Stimulated activated CD4-positive, alpha-beta T cell treated with anti-CD3 and anti-CD28 coated beads, TNF-alpha, amount 100 ng/mL, for 4 hours (primary cell): ENCODE measurements at regions not wholly inside any gene's neighbourhood (a gene's known extent, or its start where the extent isn't known, plus 50 kb on each side); places are given as distances from the start of the nearest gene placed in this dataset.

ENCODE experiments used
- DNase-seq, 3 experiments: peaks; one replicate each; pipeline ENCODE4 v3.0.0-alpha.2; 2020; ENCODE audit warnings: low read depth in 3 of 3

DNA sequence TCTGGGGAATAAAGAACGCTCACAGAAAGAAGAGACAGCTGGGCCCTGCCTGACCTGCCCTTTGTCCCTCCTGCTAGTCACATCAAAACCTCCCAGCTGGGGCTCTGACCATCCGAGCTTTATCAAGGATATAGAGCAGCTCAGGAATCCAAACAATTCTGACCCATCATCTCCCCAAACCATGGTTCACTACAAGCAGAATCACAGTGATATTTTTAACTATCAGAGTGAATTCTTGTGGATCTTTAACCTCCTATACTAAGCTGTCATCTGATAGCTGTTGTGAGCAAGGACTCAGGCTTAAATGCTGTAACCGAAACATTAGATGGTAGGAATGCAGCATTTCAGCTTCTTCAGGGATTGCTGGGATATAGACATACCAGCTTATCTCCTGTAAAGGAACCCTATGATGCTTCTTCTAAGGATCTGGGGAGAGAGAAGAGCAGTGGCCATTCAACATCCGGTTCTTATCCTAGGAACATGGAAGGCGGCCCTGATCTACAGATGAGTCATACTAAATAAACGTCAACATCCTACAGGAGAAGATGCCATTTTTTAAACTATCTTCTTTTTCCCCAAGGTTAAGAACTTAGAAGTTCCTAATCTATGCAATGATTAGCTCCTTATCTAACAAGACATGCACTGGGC lies 84.7 kb upstream of the AKIP1 start:
- DNase-seq: no peak

DNA sequence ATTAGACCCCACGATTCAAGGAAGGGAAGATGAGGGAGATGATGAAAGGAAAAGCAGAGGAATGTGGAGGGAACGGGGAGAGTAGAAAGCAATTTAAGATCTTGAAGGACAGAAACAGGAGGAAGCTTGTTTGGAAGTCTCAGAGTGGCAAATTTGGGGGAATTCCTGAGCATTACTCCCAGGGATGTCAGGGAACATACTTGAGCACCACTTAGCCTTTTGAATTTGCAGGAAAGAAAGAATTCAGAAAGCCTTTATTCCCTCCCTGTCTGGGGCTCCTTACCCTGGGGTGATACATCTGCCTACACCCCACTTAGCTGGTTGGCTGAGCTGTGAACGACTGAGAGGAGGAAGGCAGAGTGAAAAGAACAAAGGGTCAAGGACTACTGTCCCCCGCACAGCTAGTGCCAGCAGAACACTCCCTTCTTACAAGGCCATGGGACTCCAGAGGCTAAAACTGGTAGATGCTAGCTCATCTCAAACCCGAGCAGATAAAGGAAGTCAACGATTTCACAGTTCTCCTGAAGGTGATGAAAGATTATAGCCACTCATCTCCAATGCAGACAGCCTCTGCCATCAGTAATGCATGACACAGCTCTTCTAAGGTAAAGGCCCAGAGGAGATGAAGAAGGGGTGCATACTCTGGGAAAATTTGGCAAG lies 84.0 kb upstream of the AKIP1 start:
- no peak for DNase-seq

DNA sequence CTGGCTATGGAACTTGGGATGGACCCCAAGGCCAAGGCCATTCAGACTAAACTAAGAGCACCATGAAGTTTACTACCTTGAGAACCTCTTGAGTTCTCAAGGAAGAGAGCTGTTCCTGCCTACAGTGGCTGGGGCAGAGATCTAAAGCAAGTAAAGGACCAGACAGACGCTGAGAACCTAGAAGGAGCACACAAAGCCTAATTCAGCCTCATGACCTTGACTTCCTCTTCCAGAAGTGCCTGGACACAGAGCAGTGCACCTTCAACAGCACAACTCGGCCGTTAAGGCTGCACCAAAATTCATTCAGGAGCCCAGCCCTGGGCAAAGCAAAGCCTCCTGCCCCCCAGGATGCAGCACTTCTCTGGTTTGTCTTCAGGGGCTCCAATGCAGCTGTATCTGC lies 82.9 kb upstream of the AKIP1 start:
- DNase-seq: no peak

DNA sequence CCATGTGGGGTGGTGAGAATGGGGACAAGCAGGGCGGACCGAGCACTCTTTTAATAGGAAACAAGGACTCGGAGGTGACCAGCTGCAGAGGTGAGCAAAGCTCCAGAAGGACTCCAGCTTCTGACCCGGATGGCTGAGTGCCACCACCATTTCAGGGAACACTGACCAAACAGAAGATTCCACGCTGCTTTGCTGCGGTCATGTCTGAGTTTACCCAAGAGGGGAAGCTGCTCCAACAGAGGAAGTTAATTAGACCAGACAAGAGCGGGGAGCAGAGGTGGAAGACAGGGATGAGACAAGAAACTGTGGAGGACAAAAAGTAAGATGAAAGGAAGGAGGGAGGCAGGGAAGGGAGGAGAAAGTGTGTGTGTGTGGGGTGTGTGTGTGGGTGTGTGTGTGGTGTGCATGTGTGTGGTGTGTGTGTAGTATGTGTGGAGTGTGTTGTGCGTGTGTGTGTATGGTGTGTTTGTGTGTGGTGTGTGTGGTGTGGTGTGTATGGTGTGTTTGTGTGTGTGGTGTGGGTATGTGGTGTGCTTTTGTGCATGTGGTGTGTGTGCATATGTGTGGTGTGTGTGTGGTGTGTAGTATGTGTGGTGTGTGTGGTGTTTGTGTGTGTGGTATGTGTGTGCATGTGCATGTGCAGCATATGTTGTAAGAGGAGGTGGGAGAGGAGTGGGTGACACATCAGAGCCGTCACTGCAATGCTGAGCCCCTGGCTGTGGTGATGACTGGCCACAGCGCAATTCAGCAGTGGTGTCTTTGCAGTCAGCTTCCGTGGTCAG lies 82.2 kb upstream of the AKIP1 start:
- no peak for DNase-seq

DNA sequence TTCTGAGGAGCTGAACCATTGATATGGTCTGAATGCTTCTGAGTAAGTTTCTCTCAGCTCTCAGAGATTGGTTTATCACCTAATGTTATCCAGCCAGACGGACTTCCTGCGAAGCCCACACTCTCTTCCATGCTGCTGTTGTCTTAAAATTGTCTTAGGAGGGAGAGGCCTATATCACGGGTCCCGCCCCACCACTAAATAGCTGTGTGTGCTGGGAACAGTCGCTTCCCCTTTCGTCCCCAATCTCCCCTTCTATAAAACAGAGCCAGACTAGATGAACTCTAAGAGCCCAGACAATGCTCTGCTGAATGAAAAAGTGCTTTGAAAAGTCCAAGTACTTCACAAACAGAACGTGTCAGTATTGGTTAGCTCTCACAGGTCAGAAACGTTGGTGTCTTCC lies 81.4 kb upstream of the AKIP1 start:
- DNase-seq: no peak

DNA sequence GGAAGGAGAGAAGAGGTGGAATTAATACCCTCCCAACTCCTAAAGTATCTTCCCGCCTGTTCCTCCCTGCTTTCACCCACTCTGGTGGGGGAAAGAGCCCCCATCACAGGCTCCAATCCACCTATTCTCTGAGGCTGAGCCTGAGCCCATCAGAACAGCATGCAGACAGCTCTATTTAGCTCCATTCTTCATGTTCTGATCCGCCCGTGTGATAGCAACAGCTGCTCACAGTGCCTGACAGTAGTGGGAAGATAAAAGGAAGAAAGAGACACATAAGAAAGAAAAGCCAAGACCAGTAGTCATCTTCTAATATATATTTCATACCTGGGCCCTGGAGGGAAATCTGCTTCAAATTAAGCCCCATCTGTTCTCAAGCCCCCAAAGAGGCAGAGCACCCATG lies 80.3 kb upstream of the AKIP1 start:
- DNase-seq: no peak

DNA sequence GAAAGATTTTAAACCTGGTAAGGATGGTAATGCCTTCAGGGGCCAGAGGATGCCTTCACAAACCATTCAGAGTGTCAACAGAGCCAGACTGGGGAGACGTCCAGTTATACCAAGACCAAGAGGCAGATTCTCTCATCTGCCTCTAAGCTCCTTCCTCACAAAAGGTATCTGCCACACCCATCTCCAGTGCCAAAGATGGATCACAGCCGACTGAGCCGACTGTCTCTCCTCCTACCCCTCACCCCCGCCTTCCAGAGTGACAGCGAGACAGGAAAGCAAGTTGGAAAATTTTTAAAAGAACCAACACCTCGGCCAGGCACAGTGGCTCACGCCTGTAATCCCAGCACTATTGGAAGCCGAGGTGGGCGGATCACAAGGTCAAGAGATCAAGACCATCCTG lies 79.1 kb upstream of the AKIP1 start:
- DNase-seq: no peak

DNA sequence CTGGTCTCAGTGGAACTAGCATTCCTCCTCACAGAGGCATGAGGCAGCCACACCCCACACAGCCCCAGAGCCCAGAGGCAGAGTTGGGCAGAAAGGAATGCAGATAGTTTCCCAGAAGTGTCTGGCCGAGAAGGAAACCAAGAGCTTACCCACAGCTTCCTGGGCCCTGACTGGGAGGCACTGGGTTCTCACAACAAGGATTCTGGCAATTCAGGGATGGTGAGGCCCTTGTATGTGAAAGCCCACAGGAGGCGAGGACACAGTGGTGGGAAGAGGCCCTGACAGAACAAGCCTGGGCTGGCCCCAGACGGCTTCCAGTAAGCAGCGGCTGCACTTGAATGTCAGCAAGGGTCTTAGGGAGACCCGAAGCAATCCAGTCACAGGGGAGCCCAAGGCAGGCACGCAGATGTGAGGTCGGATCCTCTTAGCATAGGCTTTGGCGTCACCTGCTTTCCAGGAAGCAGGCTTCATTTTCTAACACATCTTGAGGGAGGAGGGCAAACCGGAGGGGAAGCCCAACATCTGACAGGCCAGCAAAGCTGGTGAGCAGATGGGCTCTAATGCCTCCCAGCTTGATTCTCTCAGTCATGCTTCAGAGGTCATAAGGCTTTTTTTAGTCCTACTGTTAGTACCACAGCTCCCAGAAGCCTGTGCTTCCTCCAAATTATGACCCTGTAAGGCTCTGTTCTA lies 78.3 kb upstream of the AKIP1 start:
- no peak for DNase-seq

DNA sequence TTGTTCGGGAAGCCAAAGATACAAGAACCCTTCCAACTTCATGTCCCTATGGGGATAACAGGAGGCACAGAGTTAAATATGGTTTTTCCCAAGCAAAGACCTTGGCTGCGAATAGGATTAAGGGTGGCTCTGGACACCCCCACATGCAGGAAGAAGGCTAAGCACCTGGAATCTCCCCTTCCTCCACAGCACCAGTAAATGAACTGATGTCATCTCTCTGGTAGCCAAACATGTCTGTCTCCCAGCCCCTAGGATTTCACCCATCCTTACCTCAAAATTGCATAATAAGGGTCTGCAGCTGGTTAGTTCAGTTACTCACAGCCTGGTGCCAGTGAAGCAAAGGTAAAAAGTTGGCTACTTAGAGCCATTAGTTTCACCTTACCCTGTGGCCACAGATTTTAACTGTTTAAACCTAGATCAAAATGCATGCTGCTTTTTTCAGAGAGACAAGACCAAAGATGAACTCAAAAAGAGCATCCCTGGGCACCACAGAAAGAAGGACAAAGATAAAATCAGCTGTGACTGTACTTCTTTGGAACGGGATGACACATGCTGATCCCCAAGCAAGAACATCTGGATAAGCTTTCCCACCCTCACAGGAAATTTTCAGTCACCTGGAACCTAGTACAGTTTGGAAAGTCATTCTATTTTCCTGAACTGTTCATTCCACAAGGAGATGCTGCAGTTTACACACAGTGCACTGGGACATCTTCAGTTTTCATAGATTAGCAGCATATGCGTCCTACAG lies 77.2 kb upstream of the AKIP1 start:
- DNase-seq: no peak

DNA sequence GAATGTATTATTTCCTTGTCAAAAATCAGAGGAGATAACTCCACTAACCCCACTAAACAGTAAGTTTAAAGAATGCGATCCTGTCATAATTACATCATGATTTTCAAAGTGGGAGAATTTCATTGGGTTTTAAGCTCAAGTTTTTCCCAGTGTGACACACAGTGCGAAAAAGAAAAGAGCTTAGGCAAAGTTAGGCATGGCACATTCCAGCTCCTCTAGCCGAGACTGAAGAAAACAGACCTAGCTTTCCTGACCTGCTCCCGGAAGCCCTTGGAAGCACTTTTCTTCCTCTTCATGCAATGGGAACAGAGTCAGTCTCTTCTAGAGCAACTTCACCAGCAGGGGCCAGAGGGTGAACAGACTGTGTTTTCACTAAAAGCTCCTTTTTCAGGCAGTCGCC lies 76.6 kb upstream of the AKIP1 start:
- DNase-seq: no peak

DNA sequence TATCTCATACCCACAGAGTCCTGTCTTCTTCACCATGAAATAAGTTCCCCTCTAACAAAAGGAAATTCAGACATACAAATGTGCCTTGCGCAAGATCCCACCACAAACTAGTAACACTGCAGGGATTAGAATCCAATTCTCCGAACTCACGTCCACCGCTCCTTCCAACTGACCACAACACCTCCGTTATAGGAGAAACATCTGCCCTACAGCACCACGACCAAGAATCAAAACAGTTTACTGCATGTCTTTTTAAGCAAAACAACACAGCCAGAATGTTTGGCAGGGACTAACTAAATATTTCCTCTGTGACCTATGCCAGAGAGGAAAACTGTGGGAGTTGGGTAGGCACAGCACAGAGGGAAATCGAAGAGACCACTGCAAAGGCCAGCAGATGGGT lies 72.7 kb upstream of the AKIP1 start:
- DNase-seq: no peak

DNA sequence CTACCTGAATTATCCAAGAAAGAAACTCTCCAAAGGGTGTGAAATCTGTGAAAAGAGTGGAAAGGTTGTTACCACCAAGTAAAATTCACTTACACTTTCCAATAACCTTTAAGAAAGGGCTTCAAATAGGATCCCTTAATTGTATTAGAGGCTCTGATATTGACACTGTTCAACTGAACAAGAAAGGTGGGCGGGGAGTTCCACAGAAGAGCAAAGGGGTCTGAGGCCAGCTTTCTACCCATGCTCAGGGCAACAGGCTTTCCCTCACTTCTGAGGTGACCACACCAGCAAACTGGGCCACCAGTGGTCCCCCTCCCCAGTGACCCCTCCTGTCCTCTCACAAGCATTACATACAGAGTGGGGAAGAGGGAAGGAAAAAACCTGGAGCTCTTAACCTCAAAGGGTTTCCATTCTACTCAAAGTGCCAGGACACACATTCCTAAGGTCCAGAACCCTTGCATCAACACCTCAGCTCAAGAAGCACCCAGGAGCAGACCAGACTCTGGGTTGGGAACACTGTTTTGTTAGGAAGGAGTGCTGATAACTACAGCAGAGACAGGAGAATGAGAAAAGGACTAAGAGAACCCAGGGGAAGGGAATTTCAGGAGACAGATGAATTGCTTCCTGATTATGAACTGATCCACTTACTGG lies 71.6 kb upstream of the AKIP1 start:
- DNase-seq: no peak

DNA sequence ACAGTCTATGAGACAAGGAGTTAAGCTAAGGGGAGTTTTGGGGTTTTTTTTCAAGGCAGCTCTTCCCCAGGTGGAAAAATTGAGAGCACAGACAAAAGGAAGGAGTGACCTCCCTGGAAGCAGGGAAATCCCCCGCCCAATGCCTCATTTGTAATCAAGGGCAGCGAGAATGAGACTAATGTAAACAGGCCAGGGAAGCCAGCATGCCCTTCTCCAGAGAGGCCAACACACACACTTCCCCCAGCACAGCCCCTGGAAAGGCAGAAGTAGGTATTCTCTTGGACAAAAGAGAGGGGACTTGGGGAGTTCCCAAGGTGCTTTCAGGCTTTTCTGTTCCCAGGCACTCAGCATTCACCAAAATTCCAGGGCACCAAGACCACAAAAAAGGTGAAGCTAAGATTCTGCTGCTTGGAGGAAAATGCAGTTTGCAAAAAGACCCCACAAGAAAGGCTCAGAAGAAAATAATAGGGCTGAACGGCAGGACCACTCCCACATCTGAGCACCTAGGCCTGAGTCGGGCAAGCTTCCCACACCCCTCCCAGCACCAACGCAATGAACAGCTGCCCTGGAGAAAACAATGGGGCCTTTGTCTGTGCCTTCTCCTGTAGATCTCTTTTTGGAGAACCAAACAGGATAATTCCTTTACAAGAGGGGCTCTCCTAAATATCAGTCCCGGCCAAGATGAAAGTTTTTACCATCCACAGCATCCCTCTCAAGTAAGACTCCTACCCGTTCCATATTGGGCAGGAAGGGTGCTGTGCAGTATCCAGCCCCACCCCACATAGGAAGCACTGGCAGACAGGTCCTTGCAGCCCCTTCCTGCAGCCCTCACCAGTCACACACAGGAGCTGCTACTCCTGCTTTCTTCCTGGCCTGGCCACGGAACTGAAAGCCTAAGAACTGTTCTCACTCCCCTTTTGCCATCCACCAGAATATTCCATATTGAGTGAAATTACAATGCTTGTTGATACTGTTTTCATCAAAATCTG lies 70.7 kb upstream of the AKIP1 start:
- DNase-seq: no peak

DNA sequence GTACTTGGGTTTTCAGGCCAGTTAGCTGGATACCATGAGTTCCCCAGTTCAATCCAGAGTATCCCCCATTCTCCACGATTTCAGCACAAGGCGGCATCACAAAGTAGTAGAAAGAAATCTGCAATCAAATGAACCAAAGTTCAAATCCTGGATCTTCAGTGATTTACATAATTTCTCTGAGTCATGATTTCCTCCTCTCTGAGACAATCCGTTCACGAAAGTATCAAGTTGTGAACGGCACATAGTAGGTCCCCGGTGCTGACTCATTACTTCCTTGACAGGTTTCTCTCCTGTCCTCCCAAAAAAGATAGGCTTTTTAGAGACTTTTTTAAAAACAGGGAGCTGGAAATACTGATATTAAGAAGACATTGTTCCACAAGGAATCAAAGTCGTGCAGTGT lies 69.1 kb upstream of the AKIP1 start:
- DNase-seq: no peak

DNA sequence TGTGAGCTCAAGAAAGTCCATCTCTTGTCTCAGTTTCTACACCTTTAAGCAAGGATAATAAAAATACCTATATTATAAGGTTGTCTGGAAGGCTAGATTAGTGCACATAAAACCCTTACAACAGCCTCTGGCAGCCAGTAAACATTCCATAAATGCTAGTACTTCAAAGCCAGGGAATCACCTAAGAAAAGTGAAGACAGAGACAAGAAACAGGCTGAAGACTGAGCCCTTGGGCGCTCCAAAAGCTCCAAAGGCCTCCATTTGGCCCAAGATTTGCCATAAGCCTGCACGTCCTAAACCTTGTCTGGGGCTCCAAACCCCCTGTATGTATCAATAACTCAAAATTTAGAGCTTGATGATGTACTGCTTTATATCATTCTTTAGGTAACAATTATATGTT lies 52.2 kb upstream of the AKIP1 start:
- no peak for DNase-seq
